NB4 (cell line): ENCODE measurements at regions not wholly inside any gene's neighbourhood (a gene's known extent, or its start where the extent isn't known, plus 50 kb on each side); places are given as distances from the start of the nearest gene placed in this dataset.
"Not testable (repeated sequence)": the region's sequence is repeated elsewhere in the genome, so short reads cannot be mapped to it uniquely, and the experiment has no call there.

Experiments
- POLR2A ChIP-seq: IDR thresholded peaks from 2 replicates; pipeline ENCODE4 v1.6.1; 2011; ENCODE audit warnings: mild to moderate bottlenecking; ENCODE audit not compliant: insufficient read length; ENCODE audit errors: extremely low read depth
- TF ChIP-seq, protein P1 (sequence below): IDR thresholded peaks from one replicate; pipeline ENCODE4 v1.5.1; 2012; ENCODE audit warnings: low read depth, low read length

DNA sequence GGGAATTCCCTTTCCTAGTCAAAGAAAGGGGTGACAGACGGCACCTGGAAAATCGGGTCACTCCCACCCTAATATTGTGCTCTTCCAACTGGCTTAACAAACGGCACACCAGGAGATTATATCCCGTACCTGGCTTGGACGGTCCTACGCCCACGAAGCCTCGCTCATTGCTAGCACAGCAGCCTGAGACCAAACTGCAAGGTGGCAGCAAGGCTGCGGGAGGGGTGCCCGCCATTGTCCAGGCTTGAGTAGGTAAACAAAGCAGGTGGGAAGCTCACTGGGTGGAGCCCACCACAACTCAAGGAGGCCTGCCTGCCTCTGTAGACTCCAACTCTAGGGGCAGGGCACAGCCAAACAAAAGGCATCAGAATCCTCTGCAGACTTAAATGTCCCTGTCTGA, 457.8 kb upstream of the PIK3R1 start:
- not testable (repeated sequence) for TF ChIP-seq POLR2A
- TF ChIP-seq, protein P1, sequence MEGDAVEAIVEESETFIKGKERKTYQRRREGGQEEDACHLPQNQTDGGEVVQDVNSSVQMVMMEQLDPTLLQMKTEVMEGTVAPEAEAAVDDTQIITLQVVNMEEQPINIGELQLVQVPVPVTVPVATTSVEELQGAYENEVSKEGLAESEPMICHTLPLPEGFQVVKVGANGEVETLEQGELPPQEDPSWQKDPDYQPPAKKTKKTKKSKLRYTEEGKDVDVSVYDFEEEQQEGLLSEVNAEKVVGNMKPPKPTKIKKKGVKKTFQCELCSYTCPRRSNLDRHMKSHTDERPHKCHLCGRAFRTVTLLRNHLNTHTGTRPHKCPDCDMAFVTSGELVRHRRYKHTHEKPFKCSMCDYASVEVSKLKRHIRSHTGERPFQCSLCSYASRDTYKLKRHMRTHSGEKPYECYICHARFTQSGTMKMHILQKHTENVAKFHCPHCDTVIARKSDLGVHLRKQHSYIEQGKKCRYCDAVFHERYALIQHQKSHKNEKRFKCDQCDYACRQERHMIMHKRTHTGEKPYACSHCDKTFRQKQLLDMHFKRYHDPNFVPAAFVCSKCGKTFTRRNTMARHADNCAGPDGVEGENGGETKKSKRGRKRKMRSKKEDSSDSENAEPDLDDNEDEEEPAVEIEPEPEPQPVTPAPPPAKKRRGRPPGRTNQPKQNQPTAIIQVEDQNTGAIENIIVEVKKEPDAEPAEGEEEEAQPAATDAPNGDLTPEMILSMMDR, result not testable (repeated sequence)
